COR-L47 (cell line): ENCODE measurements at regions not wholly inside any gene's neighbourhood (a gene's known extent, or its start where the extent isn't known, plus 50 kb on each side); places are given as distances from the start of the nearest gene placed in this dataset.
"Not testable (repeated sequence)": the region's sequence is repeated elsewhere in the genome, so short reads cannot be mapped to it uniquely, and the experiment has no call there.

ENCODE experiments used
- DNase-seq: peaks from one replicate; lab custom pipeline; 2025; lab: John Stamatoyannopoulos, UW

DNA sequence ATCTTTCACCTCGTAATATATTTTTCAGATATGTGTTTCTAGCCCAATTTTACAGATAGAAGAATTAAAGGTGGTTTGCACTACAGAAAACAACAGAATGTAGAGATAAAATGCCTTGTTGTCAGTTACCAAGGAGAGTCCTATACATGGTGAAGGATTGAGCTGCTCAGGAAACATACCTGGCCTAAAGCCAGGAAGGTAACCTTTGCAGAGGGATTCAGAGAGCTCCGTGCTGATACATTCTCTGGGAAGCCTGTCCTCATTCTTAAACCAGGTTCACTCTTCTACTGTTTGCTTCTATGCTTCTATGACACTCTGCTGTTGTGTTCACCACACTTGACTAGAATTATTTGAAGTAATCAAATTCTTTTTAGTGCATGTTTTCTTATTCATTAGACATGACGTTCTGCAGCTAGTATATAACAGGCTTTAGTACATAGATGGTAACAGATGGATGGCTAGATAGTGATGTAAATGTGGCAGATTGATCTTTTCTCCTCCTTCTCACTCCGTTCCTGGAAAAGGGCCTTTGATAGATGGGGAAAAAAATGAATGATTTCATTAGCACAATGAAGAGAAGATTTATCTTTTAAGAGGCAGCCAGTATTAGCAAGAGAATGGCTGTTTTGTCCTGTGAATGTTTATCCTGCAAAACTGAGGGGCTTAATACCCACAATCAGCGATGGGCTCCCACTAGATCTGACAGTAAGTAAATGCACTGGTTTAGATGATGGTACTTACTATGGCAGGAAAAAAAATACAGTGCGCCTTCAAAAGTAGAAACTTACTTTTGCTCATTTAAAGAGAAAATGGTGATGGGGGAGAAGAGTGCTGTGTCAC lies 589.6 kb upstream of the FAM98A start:
- no peak for DNase-seq

GRCh38 chr2:34179511-34179910 lies 580.4 kb upstream of the FAM98A start:
- DNase-seq = no peak

DNA sequence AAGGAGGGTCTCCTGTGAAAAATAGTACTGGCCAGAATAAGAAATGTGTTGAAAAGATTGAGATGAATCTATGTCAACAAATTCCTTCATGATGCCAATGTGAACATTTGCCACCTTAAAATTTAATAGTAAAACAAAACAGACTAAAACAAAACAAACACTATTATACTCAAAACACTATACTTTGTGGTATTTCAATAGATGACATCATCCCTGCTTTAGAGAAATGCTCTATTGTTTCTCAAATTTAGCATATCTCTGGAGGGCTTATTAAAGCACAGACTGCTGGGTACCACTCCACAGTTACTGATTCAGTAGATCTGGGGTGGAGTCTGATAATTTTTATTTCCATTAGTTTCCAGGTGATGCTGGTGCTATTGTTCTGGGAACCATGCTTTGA lies 579.4 kb upstream of the FAM98A start:
- DNase-seq = no peak

GRCh38 chr2:34176693-34177092 lies 577.6 kb upstream of the FAM98A start:
- no peak for DNase-seq

DNA sequence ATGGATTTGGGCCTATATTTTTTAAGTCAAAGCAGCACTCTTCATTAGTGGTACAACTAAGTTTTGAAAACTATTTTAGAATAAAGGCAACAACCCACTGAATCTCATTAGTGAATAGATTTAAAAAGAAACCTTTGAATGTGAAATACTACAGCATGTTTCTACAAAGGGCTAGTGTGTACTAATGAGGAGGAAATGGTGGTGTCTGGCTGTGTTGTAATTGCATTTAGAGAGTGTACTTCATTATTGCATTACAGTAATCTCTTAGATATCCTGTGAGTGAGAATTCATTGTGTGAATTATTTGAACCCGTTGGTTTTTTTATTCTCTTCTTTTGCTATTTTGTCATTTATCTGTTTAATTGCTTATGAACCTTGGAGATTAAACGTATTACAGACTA lies 575.4 kb upstream of the FAM98A start:
- DNase-seq = no peak

GRCh38 chr2:34162231-34162630 lies 563.1 kb upstream of the FAM98A start:
- DNase-seq = no peak

DNA sequence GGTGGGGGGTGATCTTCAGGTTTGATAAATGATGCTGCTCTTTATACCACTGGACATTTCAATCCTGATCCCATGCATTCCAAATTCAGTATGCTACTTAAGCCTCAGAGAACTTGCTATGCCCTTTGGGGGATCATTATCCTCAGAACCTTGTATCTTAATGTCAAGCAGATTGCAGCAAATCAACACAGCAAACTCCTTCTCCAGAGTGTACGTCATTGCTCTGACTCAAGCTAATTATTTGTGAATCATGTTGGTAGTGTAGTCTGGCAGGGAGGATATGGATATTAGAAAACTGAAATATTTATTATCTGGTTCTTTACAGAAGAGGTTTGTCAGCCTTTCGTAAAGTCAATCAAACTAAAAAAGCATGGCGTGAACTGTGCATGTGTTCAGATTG lies 562.5 kb upstream of the FAM98A start:
- no peak for DNase-seq

DNA sequence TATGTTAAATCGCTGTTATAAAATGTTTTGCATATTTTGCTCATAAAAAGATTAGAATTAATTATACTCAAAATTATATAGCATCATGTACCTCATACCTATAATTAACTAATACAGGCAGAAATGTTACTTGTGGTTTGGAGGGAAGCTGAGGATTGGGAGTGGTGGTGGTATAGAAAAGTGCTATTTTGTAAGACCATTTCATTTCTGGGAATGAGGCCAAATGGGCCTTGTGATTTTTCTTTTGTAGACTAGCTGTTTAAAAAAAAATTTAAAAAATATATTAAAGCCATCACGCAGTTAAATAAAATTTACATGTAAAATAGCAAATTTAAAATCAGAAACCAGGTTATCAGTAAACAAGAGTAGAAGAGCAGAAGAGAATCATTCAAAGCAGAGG lies 560.8 kb upstream of the FAM98A start:
- no peak for DNase-seq

- no peak for DNase-seq
Observed at GRCh38 chr2:34153484-34153883, 554.4 kb upstream of the FAM98A start.

DNA sequence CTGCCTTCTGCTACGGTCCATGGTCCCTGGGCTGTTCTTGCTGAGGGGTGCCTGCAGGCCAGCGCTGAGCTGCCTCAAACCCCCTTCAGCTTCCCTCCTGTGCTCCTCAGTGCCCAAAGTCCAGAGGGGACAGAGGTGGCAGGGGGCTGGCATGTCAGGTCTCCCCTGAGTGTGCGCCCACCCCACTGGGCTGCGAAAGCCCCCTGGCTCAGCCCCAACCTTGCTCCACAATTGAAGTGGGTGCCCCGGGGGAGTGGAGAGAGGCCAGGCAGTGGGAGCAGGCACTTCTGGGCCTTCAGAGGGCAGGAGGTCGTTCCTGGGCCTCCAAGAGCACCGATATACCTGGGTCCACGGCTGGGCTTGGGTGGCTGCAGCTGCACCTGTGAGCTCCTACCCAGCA lies 548.7 kb upstream of the FAM98A start:
- no peak for DNase-seq

DNA sequence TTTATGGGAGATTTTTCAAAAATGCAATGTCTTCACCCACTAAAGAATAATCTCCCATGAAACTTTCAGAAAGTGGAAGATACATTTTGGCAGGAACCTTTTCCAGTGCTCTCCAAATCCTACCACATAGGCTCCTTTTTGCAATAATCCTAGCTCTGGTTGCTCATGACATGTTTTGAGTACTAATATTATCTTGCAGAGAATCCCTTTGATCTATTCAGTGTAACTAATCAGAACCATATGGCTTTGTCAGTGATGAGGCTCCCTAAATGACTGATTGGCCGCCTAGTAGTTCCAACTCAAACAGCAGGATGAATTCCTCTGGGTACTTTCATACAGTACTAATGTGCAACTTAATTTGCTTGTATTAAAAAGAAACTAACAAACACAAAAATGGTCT lies 544.0 kb upstream of the FAM98A start:
- DNase-seq = no peak

DNA sequence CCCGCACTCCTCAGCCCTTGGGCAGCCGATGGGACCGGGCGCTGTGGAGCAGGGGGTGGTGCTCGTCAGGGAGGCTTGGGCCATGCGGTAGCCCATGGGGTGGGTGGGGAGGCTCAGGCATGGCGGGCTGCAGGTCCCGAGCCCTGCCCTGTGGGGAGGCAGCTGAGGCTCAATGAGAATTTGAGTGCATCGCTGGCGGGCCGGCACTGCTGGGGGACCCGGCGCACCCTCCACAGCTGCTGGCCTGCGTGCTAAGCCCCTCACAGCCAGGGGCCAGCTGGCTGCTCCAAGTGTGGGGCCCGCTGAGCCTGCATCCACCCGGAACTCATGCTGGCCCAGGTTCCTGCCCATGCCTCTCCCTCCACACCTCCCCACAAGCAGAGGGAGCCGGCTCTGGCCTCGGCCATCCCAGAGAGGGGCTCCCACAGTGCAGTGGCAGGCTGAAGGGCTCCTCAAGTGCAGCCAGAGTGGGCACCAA lies 543.5 kb upstream of the FAM98A start:
- DNase-seq = not testable (repeated sequence)

- DNase-seq = not testable (repeated sequence)
Observed at GRCh38 chr2:34133065-34133464, 534.0 kb upstream of the FAM98A start.

DNA sequence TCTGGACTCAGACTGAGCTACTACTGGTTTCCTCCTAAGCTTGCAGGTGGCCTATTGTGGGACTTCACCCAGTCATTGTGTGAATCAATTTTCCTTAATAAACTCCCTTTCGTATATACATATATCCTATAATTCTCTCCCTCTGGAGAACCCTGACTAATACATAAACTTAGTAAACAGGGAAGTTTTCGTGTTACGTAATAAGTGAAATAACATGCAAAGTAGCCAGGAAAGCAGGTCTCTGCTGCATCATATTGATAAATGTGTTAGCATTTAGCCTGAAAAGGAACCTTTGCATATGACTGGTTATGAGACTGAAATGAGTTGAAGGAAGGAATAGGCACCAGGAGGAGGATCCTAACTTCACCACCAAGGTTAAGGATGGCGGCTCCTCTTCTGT lies 527.2 kb upstream of the FAM98A start:
- no peak for DNase-seq

- DNase-seq = no peak
Observed at GRCh38 chr2:34123996-34124785, 525.1 kb upstream of the FAM98A start.

DNA sequence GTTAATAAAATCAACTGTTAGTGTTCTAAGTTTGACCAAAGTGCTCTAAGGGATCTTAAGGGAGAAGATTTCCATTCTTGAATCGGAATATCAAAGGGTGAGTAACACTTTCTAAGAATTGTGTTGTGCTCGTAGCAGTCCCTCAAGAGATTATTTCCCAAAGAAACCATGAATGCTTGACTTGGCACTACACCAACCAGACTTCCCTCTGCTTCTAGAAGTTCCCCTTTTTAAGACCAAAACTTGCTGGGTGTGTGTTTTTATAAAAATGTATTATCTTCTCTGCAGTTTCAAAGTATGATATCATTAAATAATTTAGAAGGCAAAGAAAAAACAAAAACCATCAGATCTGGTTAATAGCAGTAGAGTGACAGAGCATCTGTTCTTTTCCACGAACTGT lies 522.0 kb upstream of the FAM98A start:
- no peak for DNase-seq

DNA sequence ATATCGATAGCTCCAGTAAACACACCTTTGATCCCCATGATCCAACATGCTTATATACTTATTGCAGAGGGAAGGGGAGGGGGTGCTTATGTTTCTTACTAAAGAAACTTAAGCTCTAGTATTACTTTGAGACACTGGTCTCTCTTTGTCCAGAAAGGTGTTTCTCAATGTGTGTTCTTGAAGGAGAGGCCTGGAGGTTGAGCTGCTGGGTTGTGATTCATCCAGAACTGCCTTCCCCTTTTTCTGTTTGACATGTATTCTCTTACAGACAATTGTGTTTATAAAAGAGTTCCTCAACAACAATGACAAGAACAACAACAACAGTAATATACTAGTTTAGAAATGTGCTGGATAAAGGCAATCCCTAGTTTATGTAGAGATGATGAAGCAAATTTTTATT lies 516.0 kb upstream of the FAM98A start:
- no peak for DNase-seq

DNA sequence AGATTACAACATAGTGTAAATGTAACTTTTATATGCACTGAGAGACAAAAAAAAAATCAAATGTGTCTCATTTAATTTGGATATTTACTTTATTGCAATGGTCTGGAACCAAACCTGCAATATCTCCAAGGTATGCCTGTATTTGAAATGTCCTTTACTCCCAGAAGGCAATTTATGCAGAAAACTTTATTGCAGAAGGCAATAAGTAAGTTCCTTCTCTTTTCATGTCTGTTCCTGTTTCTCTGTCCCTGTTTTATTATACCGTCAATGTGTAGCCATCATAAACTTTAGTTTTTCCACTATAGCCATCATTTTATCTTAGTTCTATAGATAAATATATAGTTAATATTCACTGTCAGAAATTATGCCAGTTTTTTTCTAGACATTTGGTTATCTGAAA lies 513.1 kb upstream of the FAM98A start:
- DNase-seq = no peak

- no peak for DNase-seq
Observed at GRCh38 chr2:34110392-34110791, 511.3 kb upstream of the FAM98A start.

- no peak for DNase-seq
Observed at GRCh38 chr2:34107811-34108210, 508.7 kb upstream of the FAM98A start.

GRCh38 chr2:34105006-34105767 lies 506.1 kb upstream of the FAM98A start:
- no peak for DNase-seq

DNA sequence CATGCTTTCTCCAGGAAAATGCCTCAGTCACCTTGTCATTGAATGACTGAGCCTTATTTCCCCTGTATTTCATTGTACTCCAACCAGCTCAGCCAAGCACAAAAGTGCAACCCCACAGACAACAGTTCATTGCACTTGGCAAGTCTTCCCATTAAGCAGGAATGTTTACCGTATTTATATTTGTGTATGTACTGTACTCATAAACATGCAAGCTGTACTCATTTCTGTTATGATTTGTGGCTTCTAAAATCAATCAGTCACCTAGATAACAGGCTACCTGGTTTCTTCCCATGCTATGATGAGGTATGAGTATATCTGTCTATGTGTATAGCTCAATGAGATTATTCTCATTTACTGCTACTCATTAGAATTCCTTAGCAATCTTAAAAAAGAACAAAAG lies 505.5 kb upstream of the FAM98A start:
- DNase-seq = no peak

DNA sequence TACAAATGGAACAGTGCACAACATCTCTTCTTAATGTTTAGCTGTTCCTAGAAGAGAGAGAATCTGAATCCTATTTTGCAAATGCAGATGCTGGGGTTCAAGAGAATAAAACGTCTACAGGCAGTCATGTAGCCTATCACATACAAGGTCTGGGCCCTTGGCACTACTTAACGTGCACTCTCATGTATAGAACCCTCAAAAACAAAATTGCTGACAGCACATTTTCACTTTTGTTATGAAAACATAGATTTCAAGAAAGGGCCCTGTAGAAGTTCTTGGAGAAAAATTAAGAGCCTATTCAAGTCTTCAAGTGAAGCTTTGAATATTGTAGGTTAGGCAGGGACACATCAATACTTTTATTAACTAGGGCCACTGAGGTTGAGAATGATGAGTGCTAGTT lies 504.3 kb upstream of the FAM98A start:
- DNase-seq = no peak
